ENCODE measurements at regions not wholly inside any gene's neighbourhood (a gene's known extent, or its start where the extent isn't known, plus 50 kb on each side); places are given as distances from the start of the nearest gene placed in this dataset.
A peak's percentile ranks its signal among the peaks of the same experiment; 100 is the strongest.
"Not testable (repeated sequence)": the region's sequence is repeated elsewhere in the genome, so short reads cannot be mapped to it uniquely, and the experiment has no call there.

DNA sequence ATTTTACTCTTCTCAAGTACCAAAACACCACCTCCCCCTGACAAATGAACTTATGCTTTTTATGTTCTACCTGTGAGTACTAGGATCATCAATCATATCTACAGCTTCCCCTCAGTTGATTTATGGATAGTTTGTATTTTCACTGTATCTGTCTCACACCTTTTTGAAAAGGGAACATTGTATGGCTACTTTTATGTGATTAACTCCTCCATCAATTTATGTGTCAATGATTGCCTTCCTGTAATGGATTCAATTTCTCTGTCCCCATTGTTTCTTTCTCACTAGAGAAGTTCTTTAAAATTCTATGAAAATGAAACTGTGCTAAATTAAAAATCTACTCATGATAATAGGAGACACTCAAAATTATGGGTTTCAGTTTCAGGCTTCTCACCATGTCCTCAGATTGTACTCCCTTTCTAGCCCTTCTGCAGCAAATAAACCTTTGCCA is 935.0 kb downstream of the TRIB2 start:
- no peak for DNase-seq

GRCh38 chr2:13652531-13653313 is 936.0 kb downstream of the TRIB2 start:
- DNase-seq = no peak

GRCh38 chr2:13654416-13654815 is 937.7 kb downstream of the TRIB2 start:
- DNase-seq = no peak

DNA sequence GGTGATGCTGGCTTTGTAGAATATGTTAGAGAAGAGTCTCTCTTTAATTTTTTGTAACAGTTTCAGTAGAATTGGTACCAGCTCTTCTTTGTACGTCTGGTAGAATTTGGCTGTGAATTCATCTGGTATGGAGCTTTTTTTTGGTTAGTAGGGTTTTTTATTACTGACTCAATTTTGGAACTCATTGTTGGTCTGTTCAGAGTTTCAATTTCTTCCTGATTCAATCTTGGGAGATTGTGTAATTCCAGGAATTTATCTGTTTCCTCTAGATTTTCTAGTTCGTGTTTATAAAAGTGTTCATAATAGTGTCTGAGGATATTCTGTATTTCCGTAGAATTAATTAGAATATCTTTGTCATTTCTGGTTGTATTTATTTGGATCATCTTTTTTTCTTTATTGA is 943.5 kb downstream of the TRIB2 start:
- DNase-seq = no peak

GRCh38 chr2:13662055-13662454 is 945.3 kb downstream of the TRIB2 start:
- no peak for DNase-seq

DNA sequence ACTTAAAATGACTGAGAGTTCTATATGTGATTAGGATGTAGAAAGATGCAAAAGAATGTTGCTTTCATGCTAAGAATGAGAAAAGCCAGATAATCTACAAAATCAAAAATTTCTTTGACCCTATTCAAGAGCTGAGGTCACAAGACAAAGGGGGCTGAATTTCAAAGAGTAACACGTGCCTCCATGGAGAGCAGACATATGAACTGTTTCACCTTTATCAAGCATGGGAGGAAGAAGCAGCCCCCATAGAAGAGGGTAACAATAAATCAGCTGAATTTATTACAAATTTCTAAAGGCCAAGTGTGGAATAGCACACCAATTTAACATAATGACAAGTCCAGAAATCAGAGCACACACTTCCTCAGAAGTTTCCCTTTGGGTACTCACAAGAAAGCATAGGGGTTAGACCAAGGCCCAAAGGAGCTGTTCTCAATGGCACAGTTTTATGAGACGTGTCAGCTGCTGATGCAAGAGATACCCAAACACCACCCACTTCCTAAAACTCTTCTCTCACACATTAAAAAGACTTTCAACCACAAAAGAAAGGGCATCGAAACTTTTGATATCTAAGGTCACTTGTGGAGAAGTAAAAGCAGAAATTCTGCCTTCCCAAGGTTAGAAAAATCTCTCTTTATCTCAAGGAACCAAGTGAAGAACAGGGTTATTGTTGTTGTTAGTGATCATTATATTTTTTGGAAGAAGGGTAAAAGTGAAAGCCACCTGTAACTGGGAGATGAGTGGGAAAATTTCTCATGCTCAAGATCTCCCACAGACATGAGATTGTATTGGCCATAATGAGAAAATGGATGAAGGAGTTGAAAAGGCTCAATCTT is 950.1 kb downstream of the TRIB2 start:
- DNase-seq = no peak

GRCh38 chr2:13667415-13667757 is 950.6 kb downstream of the TRIB2 start:
- no peak for DNase-seq

- no peak for DNase-seq
Observed at GRCh38 chr2:13669607-13670006, 952.9 kb downstream of the TRIB2 start.

- DNase-seq = not testable (repeated sequence)
Observed at GRCh38 chr2:13673821-13674220, 957.1 kb downstream of the TRIB2 start.

GRCh38 chr2:13676269-13676668 is 956.2 kb upstream of the LRATD1 start:
- no peak for DNase-seq

DNA sequence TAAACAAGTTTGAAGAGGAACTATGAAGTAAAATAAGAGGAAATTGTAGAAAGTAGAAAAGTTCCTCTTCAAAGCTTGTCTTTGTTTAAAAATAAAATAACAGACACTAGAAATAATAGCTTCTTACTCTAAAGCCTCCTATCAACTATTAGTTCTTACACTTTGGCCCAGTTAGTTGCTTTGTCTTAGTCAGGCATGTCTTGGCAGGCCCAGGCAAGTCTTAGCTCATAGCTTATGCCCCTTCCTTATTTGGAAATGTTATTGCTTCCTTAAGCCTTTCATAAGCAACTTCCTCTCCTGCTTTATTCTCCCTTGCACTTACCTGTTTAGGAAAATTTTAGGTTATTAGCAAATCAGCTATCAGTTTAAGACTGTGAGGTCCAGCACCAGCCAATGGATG is 950.6 kb upstream of the LRATD1 start:
- no peak for DNase-seq

DNA sequence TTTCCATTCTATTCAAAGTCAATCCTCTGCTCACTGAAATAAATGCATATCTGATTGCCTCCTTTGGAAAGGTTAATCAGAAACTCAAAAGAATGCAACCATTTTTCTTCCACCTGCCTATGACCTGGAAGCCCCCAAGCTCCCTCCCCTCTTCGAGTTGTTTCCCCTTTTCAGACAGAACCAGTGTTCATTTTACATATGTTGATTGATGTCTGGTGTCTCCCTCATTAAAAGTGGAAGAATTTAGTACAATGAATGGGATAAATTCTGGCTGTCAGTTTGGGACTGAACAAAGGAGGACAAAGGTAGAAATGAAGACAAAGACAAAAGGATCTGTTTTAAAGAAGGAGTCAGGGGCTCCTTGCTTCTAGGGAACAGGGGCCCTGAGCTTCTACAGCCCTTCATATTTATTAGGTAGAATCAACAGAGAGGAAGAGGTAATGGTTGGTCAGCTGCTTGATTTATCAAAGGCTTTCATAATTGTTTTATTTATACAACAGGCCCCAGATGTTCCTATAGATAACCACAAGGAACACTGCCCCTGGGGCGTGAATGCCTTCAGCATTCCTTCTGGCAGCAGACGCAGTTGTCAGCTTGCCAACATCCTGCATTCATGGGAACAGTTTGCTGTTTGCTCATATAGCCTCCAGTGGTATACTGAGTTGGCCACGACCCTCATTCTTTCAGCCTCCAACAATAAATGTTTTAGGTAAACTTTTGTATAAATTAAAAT is 949.8 kb upstream of the LRATD1 start:
- DNase-seq = no peak

- no peak for DNase-seq
Observed at GRCh38 chr2:13686262-13686661, 946.3 kb upstream of the LRATD1 start.

GRCh38 chr2:13694673-13695072 is 937.8 kb upstream of the LRATD1 start:
- DNase-seq = no peak

DNA sequence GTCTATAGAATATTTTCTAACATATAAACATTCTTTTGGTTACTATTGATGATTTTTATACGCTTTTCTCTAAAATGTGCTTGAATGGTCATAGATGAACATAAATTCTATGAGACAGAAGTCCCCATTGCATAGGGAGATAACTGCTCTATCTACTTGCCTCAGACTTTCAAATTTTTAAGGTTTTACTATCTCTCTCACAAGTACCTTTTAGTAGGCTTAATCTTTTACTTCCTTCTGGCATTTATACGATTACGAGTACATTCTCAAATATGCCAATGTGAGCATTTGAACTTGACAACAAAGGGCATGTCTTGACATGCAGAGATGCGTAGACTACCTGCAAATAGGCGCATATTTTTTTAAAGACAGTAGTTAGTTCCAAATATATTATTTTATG is 935.9 kb upstream of the LRATD1 start:
- DNase-seq = no peak

DNA sequence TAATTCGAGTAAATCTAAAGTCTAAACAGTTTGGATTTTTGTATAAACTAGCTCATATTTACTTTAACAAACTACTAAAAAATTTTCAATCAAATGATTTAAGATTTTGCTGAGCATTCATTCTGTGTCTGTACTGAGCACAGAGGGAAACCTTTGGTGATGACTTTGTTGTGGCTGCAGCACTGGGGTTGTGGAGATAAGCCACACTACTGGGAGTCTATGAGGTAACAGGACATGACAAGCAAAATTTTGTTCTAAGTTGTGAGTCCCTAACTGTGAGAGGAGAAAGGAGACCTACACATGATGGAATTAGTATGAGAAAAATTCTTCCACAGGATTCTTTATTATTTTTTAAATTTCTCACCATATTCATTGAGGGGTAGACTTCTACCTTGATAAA is 933.7 kb upstream of the LRATD1 start:
- DNase-seq = no peak

GRCh38 chr2:13699939-13700338 is 932.6 kb upstream of the LRATD1 start:
- not testable (repeated sequence) for DNase-seq

DNA sequence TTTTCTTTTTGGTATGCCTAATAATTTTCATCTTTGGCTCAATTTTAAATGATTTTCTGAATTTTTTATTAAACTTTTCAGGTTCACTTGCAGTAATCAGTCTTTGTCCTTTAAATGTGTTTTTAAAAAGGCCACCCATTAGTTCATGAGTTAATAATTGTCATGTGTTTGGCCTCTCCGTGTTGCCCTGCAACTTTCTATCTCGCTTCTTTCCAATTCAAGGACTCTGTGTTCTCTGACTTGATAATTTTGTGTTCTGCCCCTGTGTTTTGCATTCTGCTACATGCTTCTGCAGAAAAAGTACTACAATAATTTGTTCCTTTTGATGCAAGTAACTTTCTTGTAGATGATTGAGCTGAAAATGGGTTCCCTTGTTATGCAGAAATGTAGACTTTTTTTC is 921.4 kb upstream of the LRATD1 start:
- DNase-seq = no peak

- no peak for DNase-seq
Observed at GRCh38 chr2:13714466-13714865, 918.1 kb upstream of the LRATD1 start.

- DNase-seq = no peak
Observed at GRCh38 chr2:13725945-13726344, 906.6 kb upstream of the LRATD1 start.

GRCh38 chr2:13745330-13745729 is 887.2 kb upstream of the LRATD1 start:
- DNase-seq = no peak

- DNase-seq = no peak
Observed at GRCh38 chr2:13751955-13752354, 880.6 kb upstream of the LRATD1 start.

- DNase-seq = peak; percentile 42
Observed at GRCh38 chr2:13758412-13758811, 874.1 kb upstream of the LRATD1 start.

- no peak for DNase-seq
Observed at GRCh38 chr2:13768274-13768673, 864.2 kb upstream of the LRATD1 start.
